HL-60 (cell line): ENCODE measurements at regions not wholly inside any gene's neighbourhood (a gene's known extent, or its start where the extent isn't known, plus 50 kb on each side); places are given as distances from the start of the nearest gene placed in this dataset.

Source experiments
- DNase-seq, 2 experiments: peaks; one replicate each; pipeline ENCODE4 v3.0.0-alpha.2; 2010 to 2020; ENCODE audit warnings: low read depth in 1 of 2, low spot score in 1 of 2
- H3K27ac ChIP-seq: fragments of 250-450 bp; sonication (Bioruptor Pico); replicated peaks from 2 replicates; pipeline ENCODE4 v1.5.1; 2020; ENCODE audit warnings: mild to moderate bottlenecking, moderate library complexity
- H3K27me3 ChIP-seq: fragments of 250-450 bp; sonication (Bioruptor Pico); 2 replicates; pipeline ENCODE4 v1.5.1; 2021; ENCODE audit warnings: mild to moderate bottlenecking, moderate library complexity; ENCODE audit not compliant: insufficient read depth, poor library complexity, severe bottlenecking
- H3K4me3 ChIP-seq: replicated peaks from 2 replicates; pipeline ENCODE4 v1.5.1; 2011; ENCODE audit warnings: mild to moderate bottlenecking, control low read depth, low read length; ENCODE audit not compliant: insufficient read depth
- GABPA ChIP-seq: IDR thresholded peaks from 2 replicates; pipeline ENCODE4 v1.6.1; 2012; ENCODE audit warnings: low read depth
- POLR2AphosphoS5 ChIP-seq: IDR thresholded peaks from 2 replicates; pipeline ENCODE4 v1.6.1; 2012; ENCODE audit warnings: low read depth
- SPI1 ChIP-seq: IDR thresholded peaks from 2 replicates; pipeline ENCODE4 v1.6.1; 2012; ENCODE audit warnings: low read depth, mild to moderate bottlenecking, borderline replicate concordance
- TF ChIP-seq, protein P1 (sequence below): IDR thresholded peaks from one replicate; pipeline ENCODE4 v1.5.1; 2011; ENCODE audit warnings: low read length, control low read depth, inconsistent platforms; ENCODE audit not compliant: insufficient read depth
- TF ChIP-seq, protein P2 (sequence below): IDR thresholded peaks from 2 replicates; pipeline ENCODE4 v1.6.1; 2012; ENCODE audit warnings: low read depth; ENCODE audit not compliant: insufficient replicate concordance

DNA sequence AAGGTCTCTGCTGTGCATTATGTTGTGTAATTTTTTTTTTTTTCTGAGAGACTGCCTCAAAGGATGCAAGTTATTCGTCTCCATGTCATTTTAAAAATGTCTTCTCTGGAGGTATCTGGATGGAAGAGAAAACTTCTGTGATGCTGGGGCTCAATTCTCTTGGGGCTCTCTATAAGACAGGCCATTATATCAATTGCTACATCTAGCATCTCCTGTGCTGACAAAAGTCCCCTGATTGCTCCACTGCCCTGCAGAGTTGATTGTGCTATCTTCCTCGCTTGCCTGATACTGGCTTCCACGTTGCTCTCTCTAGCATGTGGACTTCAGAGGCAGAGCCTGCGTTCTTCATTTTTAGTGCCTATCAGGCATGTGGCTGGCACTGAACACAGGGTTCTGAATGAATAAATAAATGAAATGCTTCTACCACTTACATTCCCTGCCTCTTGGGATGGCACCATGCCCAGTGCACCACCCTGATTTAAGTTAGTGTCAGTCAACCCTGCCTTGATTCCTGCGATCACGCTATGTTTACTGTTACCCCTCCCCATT, 1035.5 kb upstream of the EEF2KMT start:
- Histone ChIP-seq H3K4me3 (no peak overlapping the region), H3K27me3 (no peaks in the 10 kb centered on the region), H3K27ac (no peak overlapping the region)
- no peak for DNase-seq
- TF ChIP-seq, protein P1, sequence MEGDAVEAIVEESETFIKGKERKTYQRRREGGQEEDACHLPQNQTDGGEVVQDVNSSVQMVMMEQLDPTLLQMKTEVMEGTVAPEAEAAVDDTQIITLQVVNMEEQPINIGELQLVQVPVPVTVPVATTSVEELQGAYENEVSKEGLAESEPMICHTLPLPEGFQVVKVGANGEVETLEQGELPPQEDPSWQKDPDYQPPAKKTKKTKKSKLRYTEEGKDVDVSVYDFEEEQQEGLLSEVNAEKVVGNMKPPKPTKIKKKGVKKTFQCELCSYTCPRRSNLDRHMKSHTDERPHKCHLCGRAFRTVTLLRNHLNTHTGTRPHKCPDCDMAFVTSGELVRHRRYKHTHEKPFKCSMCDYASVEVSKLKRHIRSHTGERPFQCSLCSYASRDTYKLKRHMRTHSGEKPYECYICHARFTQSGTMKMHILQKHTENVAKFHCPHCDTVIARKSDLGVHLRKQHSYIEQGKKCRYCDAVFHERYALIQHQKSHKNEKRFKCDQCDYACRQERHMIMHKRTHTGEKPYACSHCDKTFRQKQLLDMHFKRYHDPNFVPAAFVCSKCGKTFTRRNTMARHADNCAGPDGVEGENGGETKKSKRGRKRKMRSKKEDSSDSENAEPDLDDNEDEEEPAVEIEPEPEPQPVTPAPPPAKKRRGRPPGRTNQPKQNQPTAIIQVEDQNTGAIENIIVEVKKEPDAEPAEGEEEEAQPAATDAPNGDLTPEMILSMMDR, result no peak
- TF ChIP-seq POLR2AphosphoS5 (no peak), SPI1 (no peak)
- TF ChIP-seq, protein P2, sequence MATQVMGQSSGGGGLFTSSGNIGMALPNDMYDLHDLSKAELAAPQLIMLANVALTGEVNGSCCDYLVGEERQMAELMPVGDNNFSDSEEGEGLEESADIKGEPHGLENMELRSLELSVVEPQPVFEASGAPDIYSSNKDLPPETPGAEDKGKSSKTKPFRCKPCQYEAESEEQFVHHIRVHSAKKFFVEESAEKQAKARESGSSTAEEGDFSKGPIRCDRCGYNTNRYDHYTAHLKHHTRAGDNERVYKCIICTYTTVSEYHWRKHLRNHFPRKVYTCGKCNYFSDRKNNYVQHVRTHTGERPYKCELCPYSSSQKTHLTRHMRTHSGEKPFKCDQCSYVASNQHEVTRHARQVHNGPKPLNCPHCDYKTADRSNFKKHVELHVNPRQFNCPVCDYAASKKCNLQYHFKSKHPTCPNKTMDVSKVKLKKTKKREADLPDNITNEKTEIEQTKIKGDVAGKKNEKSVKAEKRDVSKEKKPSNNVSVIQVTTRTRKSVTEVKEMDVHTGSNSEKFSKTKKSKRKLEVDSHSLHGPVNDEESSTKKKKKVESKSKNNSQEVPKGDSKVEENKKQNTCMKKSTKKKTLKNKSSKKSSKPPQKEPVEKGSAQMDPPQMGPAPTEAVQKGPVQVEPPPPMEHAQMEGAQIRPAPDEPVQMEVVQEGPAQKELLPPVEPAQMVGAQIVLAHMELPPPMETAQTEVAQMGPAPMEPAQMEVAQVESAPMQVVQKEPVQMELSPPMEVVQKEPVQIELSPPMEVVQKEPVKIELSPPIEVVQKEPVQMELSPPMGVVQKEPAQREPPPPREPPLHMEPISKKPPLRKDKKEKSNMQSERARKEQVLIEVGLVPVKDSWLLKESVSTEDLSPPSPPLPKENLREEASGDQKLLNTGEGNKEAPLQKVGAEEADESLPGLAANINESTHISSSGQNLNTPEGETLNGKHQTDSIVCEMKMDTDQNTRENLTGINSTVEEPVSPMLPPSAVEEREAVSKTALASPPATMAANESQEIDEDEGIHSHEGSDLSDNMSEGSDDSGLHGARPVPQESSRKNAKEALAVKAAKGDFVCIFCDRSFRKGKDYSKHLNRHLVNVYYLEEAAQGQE, result no peak

DNA sequence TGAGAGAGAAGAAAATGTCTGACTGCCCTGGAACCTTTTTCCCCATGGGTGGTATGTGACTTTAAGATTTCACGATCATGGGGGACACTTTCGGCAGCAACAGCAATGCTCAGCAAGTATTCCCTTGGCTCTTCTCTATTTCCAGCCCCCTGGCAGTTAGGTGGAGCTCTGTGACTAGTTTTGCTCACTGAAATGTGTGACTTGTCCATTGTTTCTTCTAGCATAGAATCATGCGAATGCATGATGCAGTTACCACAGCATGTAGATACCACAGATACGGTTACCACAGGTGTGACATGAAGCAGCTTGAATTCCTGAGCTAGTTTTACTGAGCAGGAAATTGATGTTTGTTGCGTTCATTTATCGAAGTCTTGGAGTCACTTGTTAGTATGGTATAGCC, 1034.5 kb upstream of the EEF2KMT start:
- no peak for DNase-seq
- Histone ChIP-seq H3K27me3 (no peaks in the 10 kb centered on the region), H3K4me3 (no peak overlapping the region), H3K27ac (no peak overlapping the region)
- TF ChIP-seq, protein P2, result no peak
- TF ChIP-seq GABPA (no peak), POLR2AphosphoS5 (no peak), SPI1 (no peak)
- TF ChIP-seq, protein P1, result no peak

DNA sequence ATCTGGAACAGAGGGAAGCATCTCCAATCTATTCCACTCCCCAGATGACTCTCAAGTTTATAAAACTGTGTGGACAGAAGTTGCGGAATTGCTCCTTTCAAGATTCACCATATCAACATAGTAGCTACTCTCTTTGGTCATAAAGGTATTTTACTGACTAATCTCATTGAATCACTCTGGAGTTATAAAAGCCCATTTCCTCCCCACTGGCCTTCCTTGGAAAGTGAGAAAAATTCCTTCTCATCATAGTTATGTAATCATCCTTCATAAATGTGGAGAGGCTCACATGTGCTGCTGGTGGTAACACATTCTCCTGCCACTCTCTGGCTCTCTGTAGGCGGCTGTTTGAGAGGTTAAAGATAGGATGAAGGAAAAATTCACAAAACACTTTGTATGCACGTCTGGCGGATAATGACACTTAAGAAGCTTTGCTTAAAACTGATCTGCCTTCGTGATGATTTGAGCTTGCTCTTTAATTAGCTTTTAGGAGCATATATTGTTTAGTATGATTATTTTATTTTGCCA, 1034.0 kb upstream of the EEF2KMT start:
- DNase-seq, result no peak

More for the DNA sequence above, 1034.0 kb upstream of the EEF2KMT start:
- Histone ChIP-seq H3K27me3 (no peaks in the 10 kb centered on the region), H3K27ac (no peak overlapping the region), H3K4me3 (no peak overlapping the region)
- TF ChIP-seq SPI1, result no peak
- TF ChIP-seq, protein P2, result no peak
- TF ChIP-seq POLR2AphosphoS5, result no peak
- no peak for TF ChIP-seq GABPA
- TF ChIP-seq, protein P1, result no peak
